Lower leg skin (tissue), 3 donors: ENCODE measurements at regions not wholly inside any gene's neighbourhood (a gene's known extent, or its start where the extent isn't known, plus 50 kb on each side); places are given as distances from the start of the nearest gene placed in this dataset.

Experiments used
- CTCF ChIP-seq, 3 donors: fragments of 450-650 bp; IDR thresholded peaks; one replicate each; pipeline ENCODE4 v1.5.1; 2016; ENCODE audit warnings: antibody characterized with exemption in 3 of 3, mild to moderate bottlenecking in 3 of 3, moderate library complexity in 2 of 3
- POLR2A ChIP-seq, 2 donors: fragments of 450-650 bp; IDR thresholded peaks; one replicate each; pipeline ENCODE4 v1.6.1; 2016 to 2017; ENCODE audit warnings: antibody characterized with exemption in 2 of 2, mild to moderate bottlenecking in 1 of 2, moderate library complexity in 1 of 2

GRCh38 chr6:50442531-50443040 lies 270.7 kb upstream of the TFAP2D start:
- TF ChIP-seq CTCF (IDR thresholded peaks at IDR 0.05): no peak
- no peak for TF ChIP-seq POLR2A (IDR thresholded peaks at IDR 0.05)
